NT2/D1 (cell line): ENCODE measurements at regions not wholly inside any gene's neighbourhood (a gene's known extent, or its start where the extent isn't known, plus 50 kb on each side); places are given as distances from the start of the nearest gene placed in this dataset.
"Not testable (repeated sequence)": the region's sequence is repeated elsewhere in the genome, so short reads cannot be mapped to it uniquely, and the experiment has no call there.

Experiments used
- DNase-seq: peaks from one replicate; pipeline ENCODE4 v3.0.0-alpha.2; 2011; ENCODE audit warnings: low read depth, low spot score
- H3K27me3 ChIP-seq: 2 replicates; pipeline ENCODE4 v1.6.0; 2011; ENCODE audit warnings: mild to moderate bottlenecking; ENCODE audit not compliant: insufficient read length, insufficient read depth
- H3K36me3 ChIP-seq: 2 replicates; pipeline ENCODE4 v1.6.1; 2011; ENCODE audit warnings: mild to moderate bottlenecking, low read length, mixed read lengths; ENCODE audit not compliant: insufficient read depth, insufficient read length
- H3K4me1 ChIP-seq: 2 replicates; pipeline ENCODE4 v1.5.1; 2011; ENCODE audit not compliant: insufficient read depth, insufficient read length
- H3K4me3 ChIP-seq: 2 replicates; pipeline ENCODE4 v1.5.1; 2011; ENCODE audit warnings: low read depth; ENCODE audit not compliant: insufficient read length
- H3K9ac ChIP-seq: 2 replicates; pipeline ENCODE4 v1.6.0; 2011; ENCODE audit warnings: low read depth; ENCODE audit not compliant: insufficient read length
- H3K9me3 ChIP-seq: 2 replicates; pipeline ENCODE4 v1.5.1; 2011; ENCODE audit warnings: mild to moderate bottlenecking, low read length; ENCODE audit not compliant: insufficient read depth

DNA sequence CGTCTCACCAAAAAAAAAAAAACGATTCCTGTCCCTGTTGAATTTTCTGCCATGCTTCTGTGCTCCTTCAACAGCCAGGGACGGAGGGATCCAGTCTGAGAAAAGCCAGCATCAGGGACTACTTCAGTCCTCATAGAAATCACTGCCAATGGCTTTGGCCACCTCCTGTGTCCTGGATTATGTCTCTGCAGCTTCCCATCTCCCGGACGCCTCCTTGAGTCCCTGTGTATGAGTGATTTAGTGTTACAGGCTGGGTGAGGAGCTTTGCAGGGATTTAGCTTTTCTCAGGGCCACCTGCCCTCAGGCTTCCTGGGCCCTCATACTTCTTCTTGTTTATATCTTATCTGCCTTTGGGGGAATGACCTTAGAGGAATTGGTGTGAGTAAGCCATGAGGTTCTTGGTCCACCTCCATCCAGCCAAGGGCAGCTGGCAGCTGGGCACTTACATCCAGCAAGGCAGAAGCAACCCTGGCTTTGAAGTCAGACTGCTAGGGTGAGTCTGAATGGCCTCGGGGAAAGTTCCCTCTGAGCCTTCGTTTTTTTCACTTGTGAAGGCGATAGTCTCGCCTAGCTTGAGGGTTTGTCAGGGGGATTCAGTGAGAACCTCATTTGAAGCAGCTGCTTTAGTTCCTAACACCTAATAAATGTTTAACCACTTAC, 65.6 kb downstream of the NPIPB11 start:
- H3K9ac ChIP-seq, H3K36me3 ChIP-seq, DNase-seq: not testable (repeated sequence)

DNA sequence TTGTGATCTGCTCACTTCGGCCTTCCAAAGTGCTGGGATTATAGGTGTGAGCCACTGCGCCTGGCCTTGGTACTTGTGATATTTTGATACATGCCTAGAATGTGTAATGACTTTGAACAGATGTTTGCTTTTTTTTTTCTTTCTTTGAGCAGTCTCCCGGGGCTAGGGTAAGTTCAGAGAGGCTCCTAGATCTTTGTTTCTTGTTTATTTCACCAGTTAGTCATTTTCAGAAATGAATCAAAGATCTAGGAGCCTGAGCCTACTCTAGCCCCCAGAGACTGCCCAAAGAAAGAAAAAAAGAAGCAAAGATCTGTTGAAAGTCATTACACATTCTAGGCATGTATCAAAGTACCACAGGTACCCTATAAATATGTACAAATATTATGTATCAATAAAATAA, 66.3 kb downstream of the NPIPB11 start:
- H3K9ac ChIP-seq, H3K9me3 ChIP-seq, H3K4me3 ChIP-seq, H3K36me3 ChIP-seq, DNase-seq, H3K27me3 ChIP-seq, H3K4me1 ChIP-seq: not testable (repeated sequence)

More for the DNA sequence above, 65.6 kb downstream of the NPIPB11 start:
- H3K27me3 ChIP-seq, H3K4me1 ChIP-seq, H3K9me3 ChIP-seq, H3K4me3 ChIP-seq: not testable (repeated sequence)

DNA sequence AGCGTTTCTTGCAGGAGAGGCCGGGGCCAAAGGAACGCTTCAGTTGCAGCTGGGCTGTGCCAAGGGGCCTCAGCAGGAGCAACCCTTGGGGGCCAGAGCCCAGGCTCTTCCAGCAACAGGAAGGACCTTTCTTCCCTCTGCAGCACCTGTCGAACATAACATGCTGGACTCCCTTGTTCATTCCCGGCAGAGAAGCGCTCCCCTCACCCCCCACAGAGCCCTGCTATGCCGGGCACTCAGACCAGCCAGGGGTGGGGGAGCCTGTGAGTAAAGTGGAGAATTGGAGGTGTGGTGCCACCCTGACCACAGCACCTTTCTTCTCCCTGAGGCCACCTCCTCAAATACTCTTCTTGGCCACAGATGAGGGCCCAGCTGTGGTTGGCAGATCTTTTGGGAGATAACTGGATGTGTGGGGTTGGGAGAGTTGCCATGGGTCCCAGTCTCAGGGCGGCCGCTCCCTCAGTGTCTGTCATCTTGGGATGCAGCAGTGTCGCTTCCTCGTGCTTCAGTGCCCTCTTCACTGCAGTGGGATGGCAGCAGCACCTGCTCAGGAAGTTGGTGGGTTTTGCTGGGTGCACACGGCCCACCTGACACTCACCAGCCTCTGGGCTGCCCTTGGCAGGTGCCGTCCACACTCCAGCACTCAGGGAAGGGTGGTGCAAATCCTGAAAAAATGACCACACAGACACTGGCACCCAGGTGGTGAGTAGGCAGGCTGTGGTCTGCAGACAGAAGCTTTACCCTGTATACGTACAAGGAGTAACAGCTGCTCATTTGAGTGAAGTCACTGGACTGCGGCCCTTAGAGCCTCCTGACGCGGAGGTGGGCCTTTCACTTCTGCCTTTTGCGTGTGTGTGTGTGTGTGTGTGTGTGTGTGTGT, 67.5 kb downstream of the NPIPB11 start:
- H3K9ac ChIP-seq, H3K36me3 ChIP-seq, H3K4me3 ChIP-seq, H3K9me3 ChIP-seq, H3K27me3 ChIP-seq, DNase-seq, H3K4me1 ChIP-seq: not testable (repeated sequence)

DNA sequence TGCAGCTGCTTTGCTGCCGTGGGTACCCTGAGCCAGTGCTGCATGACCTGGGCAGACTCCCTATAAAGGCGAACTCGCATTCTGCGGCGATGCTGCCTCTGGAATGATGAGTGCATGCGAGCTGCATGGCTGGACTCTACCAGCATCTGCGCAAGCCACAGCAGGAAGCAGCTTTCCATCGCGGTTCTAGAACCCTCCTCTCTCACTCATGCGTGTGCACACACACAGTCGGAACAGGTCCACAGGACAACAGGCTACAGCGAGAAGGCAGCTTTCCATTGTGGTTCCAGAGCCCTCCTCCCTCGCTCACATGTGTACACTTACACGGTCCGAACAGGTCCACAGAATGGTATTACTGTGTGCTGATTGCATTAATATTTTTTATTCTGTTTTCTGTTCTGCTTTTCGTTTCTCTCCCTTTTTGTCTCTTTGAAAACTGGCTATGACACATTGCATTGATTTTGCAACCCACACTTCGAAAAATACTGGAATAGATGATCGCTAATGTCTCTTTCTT, 69.1 kb downstream of the NPIPB11 start:
- H3K4me1 ChIP-seq, H3K4me3 ChIP-seq, H3K36me3 ChIP-seq, H3K27me3 ChIP-seq, H3K9ac ChIP-seq, H3K9me3 ChIP-seq, DNase-seq: not testable (repeated sequence)

DNA sequence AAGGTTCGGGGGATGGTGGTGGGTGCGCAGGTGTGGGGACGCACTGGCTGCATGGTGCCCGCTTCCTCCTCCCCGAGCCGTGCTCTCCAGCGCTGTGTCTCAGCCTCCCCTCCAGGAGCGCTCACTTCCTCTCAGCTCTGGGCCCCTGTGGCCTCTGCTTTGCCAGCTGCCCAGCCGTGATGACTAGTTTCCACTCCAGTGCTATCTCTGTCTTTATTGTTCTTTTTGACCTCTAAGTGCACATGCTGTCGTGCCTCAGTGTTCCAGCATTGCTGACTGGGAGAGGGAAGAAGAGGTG, 71.0 kb downstream of the NPIPB11 start:
- H3K36me3 ChIP-seq, H3K27me3 ChIP-seq, H3K4me1 ChIP-seq, H3K9ac ChIP-seq, H3K4me3 ChIP-seq, DNase-seq, H3K9me3 ChIP-seq: not testable (repeated sequence)

DNA sequence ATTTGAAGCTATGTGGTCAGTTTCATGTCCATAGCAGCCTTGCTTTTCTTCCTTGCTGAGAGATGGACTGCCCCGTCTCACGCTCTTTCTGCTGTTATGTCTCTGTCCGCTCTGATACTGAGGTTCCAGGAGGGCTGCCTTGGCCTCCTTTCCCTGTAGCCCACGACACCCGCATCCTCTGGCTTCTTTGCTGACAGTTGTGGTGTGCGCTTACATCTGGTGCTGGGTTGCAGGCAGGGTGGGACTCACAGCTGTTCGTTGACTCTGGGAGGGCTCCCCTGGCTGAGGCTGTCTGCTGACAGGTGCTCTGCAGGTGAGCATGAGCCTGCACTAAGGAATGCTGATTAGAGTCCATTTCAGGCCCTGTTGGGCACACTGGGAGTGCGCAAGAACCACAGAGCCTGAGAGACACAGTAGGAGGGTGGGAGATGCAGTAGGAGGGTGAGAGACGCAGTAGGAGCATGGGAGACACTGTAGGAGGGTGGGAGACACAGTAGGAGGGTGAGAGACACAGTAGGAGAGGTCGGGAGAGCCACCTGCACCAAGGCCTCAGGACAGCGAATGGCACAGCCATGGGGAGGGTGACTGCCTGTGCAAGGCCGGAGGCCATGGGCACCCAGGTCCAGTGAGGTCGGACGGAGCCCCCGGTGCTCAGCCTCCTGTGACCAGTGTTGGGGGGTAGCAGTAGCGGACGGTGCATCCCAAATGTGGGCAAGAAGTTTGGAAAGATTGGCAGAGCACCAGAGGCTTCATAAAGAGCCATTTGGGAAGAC, 71.5 kb downstream of the NPIPB11 start:
- not testable (repeated sequence) for H3K27me3 ChIP-seq, DNase-seq, H3K9me3 ChIP-seq, H3K4me1 ChIP-seq, H3K4me3 ChIP-seq, H3K9ac ChIP-seq, H3K36me3 ChIP-seq

DNA sequence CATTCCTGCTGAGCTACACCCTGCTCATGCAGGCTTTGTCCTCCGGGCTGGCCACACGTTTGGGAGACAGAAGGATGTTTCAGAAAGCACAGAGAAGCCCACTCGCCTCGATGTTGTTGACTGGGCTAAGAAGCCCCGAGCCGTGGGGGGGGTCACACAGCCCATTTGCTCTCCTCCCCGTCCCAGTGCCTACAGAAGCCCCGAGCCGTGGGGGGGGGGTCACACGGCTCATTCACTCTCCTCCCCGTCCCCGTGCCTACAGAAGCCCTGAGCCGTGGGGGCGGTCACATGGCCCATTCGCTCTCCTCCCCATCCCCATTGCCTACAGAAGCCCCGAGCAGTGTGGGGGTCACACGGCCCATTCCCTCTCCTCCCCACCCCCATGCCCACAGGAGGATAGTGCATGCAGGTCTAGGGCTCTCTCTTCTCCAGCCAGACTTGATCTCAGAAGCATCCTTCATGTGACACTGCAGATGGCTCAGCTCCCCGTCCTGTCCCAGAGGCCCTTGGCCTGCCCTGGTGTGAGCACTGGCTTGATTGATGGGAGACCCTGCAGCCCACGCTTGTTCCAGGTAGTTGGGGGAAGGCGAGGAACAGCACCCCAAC, 72.9 kb downstream of the NPIPB11 start:
- H3K4me3 ChIP-seq, DNase-seq, H3K4me1 ChIP-seq, H3K9ac ChIP-seq, H3K9me3 ChIP-seq, H3K36me3 ChIP-seq, H3K27me3 ChIP-seq: not testable (repeated sequence)

DNA sequence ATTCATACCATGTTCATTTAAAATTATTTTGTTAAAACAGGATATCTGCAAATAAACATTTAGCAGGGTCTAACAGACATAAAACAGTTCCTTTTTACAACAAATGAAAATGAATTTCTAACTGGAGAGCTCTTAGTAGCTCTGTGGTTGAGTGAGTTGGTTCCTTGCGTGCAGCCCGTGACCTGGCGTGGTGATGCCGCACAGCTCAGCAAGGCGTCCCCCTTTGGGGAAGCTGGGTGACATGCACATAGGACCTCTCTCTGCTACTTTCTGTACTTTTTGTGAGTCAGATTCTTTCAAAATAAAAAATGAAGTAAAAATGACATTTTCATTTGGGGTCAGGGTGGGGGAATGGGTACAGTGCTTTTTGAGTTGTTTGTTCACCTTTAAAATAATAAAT, 75.9 kb downstream of the NPIPB11 start:
- H3K27me3 ChIP-seq, H3K4me3 ChIP-seq, H3K36me3 ChIP-seq, H3K9me3 ChIP-seq, H3K4me1 ChIP-seq, H3K9ac ChIP-seq, DNase-seq: not testable (repeated sequence)

DNA sequence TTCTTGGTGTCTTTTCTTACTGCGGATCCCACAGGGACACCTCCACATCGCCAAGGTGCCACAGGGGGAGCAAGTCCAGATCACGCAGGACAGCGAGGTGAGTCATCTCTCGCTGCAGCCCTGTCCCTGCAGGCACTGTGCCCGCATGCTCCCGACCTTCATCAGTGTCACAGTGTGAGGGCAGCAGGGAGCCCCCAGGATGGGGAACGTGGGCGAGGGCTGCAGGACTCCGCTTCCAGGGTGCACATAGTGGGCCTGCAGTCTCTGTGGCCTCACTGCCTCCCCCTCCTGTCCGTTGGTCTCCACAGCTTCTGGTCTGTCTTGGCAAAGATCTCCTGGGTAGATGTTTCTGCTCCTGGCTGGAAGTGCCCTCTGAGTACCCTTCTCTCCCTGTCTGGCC, 78.0 kb downstream of the NPIPB11 start:
- not testable (repeated sequence) for H3K4me3 ChIP-seq, H3K27me3 ChIP-seq, H3K9me3 ChIP-seq, DNase-seq, H3K36me3 ChIP-seq, H3K9ac ChIP-seq, H3K4me1 ChIP-seq

DNA sequence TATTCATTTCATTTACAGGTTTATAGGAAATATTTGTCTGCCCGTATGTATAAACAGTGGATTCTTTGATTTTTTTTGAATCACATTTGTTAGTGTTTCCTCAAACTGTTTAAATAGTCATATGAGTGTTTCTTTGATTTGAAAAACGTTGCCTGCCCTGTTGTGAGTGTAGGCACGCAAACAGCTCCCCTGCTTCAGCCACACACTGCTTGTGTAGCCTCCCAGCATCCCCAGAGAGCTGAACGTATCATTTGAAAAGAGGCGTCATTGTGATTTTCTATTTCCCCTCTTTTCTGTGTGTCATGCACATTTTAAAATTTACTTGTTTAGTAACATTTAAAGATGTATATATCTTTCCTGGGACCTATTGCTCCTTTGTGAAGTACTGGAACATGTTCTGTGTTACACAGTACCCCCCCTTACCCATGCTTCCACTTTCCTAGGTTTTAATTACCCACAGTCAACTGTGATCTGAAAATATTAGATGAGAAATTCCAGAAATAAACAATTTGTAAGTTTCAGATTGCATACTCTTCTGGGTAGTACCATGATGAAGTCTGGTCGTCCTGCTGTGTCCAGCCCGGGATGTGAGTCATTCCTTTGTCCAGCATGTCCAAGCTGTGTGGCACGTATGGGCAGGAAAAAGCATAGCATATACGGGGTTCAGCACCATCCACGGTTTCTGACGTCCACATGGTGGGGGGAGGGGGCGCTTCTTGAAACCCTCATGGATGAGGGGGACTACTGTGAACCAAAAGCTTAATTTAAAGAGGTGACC, 78.7 kb downstream of the NPIPB11 start:
- H3K4me1 ChIP-seq, H3K9ac ChIP-seq, H3K27me3 ChIP-seq, DNase-seq, H3K36me3 ChIP-seq, H3K9me3 ChIP-seq, H3K4me3 ChIP-seq: not testable (repeated sequence)
